ENCODE measurements at regions not wholly inside any gene's neighbourhood (a gene's known extent, or its start where the extent isn't known, plus 50 kb on each side); places are given as distances from the start of the nearest gene placed in this dataset.
"Not testable (repeated sequence)": the region's sequence is repeated elsewhere in the genome, so short reads cannot be mapped to it uniquely, and the experiment has no call there.

GRCh38 chr3:130182475-130182874 lies 100.8 kb downstream of the ALG1L2 start:
- intact Hi-C loops (cut with DNase I); H3K27ac ChIP-seq (ENCODE audit: low read depth in 2 of 2, low read length in 2 of 2); H3K4me1 ChIP-seq (ENCODE audit: control insufficient read depth in 2 of 3, insufficient read depth in 2 of 3, low read depth in 1 of 3, low read length in 3 of 3); DNase-seq; FAIRE-seq; H3K9ac ChIP-seq (ENCODE audit: low read length in 3 of 3); H3K27me3 ChIP-seq (ENCODE audit: control insufficient read depth, insufficient read depth, low read length); H3K9me3 ChIP-seq (ENCODE audit: control insufficient read depth in 2 of 3, insufficient read depth in 1 of 3, low read length in 3 of 3); H3K36me3 ChIP-seq (ENCODE audit: control insufficient read depth in 2 of 3, insufficient read depth in 3 of 3, low read length in 3 of 3): not testable (repeated sequence)
- peak overlapping the region in 1 of 3 donors; percentile 35 for H3K4me3 ChIP-seq (ENCODE audit: low read length in 3 of 3)

GRCh38 chr3:130183689-130184088 lies 102.1 kb downstream of the ALG1L2 start:
- DNase-seq; H3K27ac ChIP-seq (ENCODE audit: low read depth in 2 of 2, low read length in 2 of 2); intact Hi-C loops (cut with DNase I); H3K4me1 ChIP-seq (ENCODE audit: control insufficient read depth in 2 of 3, insufficient read depth in 2 of 3, low read depth in 1 of 3, low read length in 3 of 3); H3K27me3 ChIP-seq (ENCODE audit: control insufficient read depth, insufficient read depth, low read length); H3K4me3 ChIP-seq (ENCODE audit: low read length in 3 of 3); FAIRE-seq; H3K9ac ChIP-seq (ENCODE audit: low read length in 3 of 3); H3K36me3 ChIP-seq (ENCODE audit: control insufficient read depth in 2 of 3, insufficient read depth in 3 of 3, low read length in 3 of 3); H3K9me3 ChIP-seq (ENCODE audit: control insufficient read depth in 2 of 3, insufficient read depth in 1 of 3, low read length in 3 of 3): not testable (repeated sequence)

DNA sequence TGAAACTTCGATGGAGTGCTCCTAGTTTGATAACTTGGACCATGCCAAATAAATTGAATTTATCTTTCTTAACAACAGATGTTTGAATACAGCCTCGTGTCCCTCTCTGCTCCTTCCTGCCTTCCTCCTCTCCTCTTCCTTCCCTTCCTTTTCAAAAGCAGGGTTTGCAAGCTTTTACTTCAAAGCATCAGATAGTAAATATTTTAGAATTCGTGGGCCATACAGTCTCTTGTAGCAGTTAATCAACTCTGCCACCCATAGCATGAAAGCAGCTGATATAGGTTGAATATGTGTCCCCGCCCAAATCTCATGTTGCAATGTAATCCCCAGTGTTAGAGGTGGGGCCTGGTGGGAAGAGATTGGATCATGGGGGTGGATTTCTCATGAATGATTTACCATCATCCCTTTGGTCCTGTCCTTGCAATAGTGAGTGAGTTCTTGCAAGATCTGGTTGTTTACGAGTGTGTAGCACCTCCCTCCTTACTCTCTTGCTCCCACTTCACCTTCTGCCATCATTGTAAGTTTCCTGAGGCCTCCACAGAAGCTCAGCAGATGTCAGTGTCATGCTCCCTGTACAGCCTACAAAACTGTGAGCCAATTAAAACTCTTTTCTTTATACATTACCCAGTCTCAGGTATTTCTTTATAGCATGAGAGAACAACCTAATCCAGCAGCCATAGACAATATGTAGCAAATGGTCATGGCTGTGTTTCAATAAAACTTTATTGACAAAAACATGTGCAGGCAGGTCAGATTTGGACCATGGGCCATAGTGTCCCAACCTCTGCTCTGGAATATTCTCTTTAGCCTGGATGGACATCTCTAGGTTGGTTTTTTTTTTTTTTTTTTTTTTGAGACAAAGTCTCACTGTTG lies 102.8 kb downstream of the ALG1L2 start:
- H3K4me3 ChIP-seq (ENCODE audit: low read length in 3 of 3); H3K36me3 ChIP-seq (ENCODE audit: control insufficient read depth in 2 of 3, insufficient read depth in 3 of 3, low read length in 3 of 3); FAIRE-seq; H3K4me1 ChIP-seq (ENCODE audit: control insufficient read depth in 2 of 3, insufficient read depth in 2 of 3, low read depth in 1 of 3, low read length in 3 of 3); intact Hi-C loops (cut with DNase I); H3K27ac ChIP-seq (ENCODE audit: low read depth in 2 of 2, low read length in 2 of 2); DNase-seq; H3K9me3 ChIP-seq (ENCODE audit: control insufficient read depth in 2 of 3, insufficient read depth in 1 of 3, low read length in 3 of 3); H3K27me3 ChIP-seq (ENCODE audit: control insufficient read depth, insufficient read depth, low read length); H3K9ac ChIP-seq (ENCODE audit: low read length in 3 of 3): not testable (repeated sequence)

DNA sequence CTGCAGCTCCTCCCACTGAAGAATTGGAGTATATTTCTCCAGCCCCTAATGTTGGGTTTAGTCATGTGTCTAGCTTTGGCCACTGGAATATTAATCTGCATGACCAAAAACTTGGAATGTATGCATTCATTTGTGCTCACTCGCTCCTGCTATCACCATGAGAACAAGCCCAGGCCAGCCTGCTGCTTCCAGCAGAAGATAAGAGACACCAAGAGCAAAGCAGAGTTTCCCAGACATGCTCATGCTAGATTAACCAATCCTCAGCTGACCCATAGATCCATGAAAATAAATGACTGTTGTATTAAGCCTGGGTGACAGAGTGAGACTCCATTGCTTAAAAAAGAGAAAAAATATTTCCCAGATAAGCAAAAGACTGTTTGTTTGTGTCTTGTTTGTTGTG lies 119.6 kb downstream of the ALG1L2 start:
- H3K27me3 ChIP-seq (ENCODE audit: control insufficient read depth, insufficient read depth, low read length); H3K9me3 ChIP-seq (ENCODE audit: control insufficient read depth in 2 of 3, insufficient read depth in 1 of 3, low read length in 3 of 3); intact Hi-C loops (cut with DNase I); H3K36me3 ChIP-seq (ENCODE audit: control insufficient read depth in 2 of 3, insufficient read depth in 3 of 3, low read length in 3 of 3); FAIRE-seq; H3K4me1 ChIP-seq (ENCODE audit: control insufficient read depth in 2 of 3, insufficient read depth in 2 of 3, low read depth in 1 of 3, low read length in 3 of 3); H3K4me3 ChIP-seq (ENCODE audit: low read length in 3 of 3); DNase-seq; H3K27ac ChIP-seq (ENCODE audit: low read depth in 2 of 2, low read length in 2 of 2); H3K9ac ChIP-seq (ENCODE audit: low read length in 3 of 3): not testable (repeated sequence)

GRCh38 chr3:130203633-130204032 lies 122.0 kb downstream of the ALG1L2 start:
- H3K4me3 ChIP-seq (ENCODE audit: low read length in 3 of 3); FAIRE-seq; H3K9me3 ChIP-seq (ENCODE audit: control insufficient read depth in 2 of 3, insufficient read depth in 1 of 3, low read length in 3 of 3); H3K9ac ChIP-seq (ENCODE audit: low read length in 3 of 3); DNase-seq; H3K36me3 ChIP-seq (ENCODE audit: control insufficient read depth in 2 of 3, insufficient read depth in 3 of 3, low read length in 3 of 3); intact Hi-C loops (cut with DNase I); H3K27me3 ChIP-seq (ENCODE audit: control insufficient read depth, insufficient read depth, low read length); H3K4me1 ChIP-seq (ENCODE audit: control insufficient read depth in 2 of 3, insufficient read depth in 2 of 3, low read depth in 1 of 3, low read length in 3 of 3); H3K27ac ChIP-seq (ENCODE audit: low read depth in 2 of 2, low read length in 2 of 2): not testable (repeated sequence)

GRCh38 chr3:130227540-130227939 lies 117.9 kb upstream of the COL6A5 start:
- H3K36me3 ChIP-seq (ENCODE audit: control insufficient read depth in 2 of 3, insufficient read depth in 3 of 3, low read length in 3 of 3): no peaks in the 10 kb centered on the region
- DNase-seq (no peak), FAIRE-seq (no peak)
- H3K4me3 ChIP-seq (ENCODE audit: low read length in 3 of 3): no peak overlapping the region
- H3K9me3 ChIP-seq (ENCODE audit: control insufficient read depth in 2 of 3, insufficient read depth in 1 of 3, low read length in 3 of 3): no peaks in the 10 kb centered on the region
- no peak overlapping the region for H3K9ac ChIP-seq (ENCODE audit: low read length in 3 of 3)
- TF ChIP-seq CTCF (IDR thresholded peaks at IDR 0.05; ENCODE audit: borderline replicate concordance, extremely low read depth, insufficient read depth): no peak
- intact Hi-C loops (cut with DNase I): no loop called here
- no peaks in the 10 kb centered on the region for H3K4me1 ChIP-seq (ENCODE audit: control insufficient read depth in 2 of 3, insufficient read depth in 2 of 3, low read depth in 1 of 3, low read length in 3 of 3)
- no peak overlapping the region for H3K27ac ChIP-seq (ENCODE audit: low read depth in 2 of 2, low read length in 2 of 2)
- no peaks in the 10 kb centered on the region for H3K27me3 ChIP-seq (ENCODE audit: control insufficient read depth, insufficient read depth, low read length)

Measured in kidney (tissue), 13 donors.